ENCODE measurements at regions not wholly inside any gene's neighbourhood (a gene's known extent, or its start where the extent isn't known, plus 50 kb on each side); places are given as distances from the start of the nearest gene placed in this dataset.

GRCh38 chr6:41428996-41429421, 93.6 kb downstream of the NCR2 start:
- no peak for DNase-seq (ENCODE audit: low spot score)

- no peak for DNase-seq (ENCODE audit: low spot score)
Observed at GRCh38 chr6:41429506-41430504, 94.4 kb downstream of the NCR2 start.

- DNase-seq (ENCODE audit: low spot score): no peak
Observed at GRCh38 chr6:41430875-41431274, 95.5 kb downstream of the NCR2 start.

- no peak for DNase-seq (ENCODE audit: low spot score)
Observed at GRCh38 chr6:41432280-41432679, 96.9 kb downstream of the NCR2 start.

GRCh38 chr6:41434803-41435481, 99.5 kb downstream of the NCR2 start:
- no peak for DNase-seq (ENCODE audit: low spot score)

GRCh38 chr6:41437604-41438003, 102.2 kb downstream of the NCR2 start:
- no peak for DNase-seq (ENCODE audit: low spot score)

GRCh38 chr6:41438746-41439145, 103.3 kb downstream of the NCR2 start:
- no peak for DNase-seq (ENCODE audit: low spot score)

- no peak for DNase-seq (ENCODE audit: low spot score)
Observed at GRCh38 chr6:41439524-41440418, 104.4 kb downstream of the NCR2 start.

- DNase-seq (ENCODE audit: low spot score): no peak
Observed at GRCh38 chr6:41440958-41441357, 105.2 kb upstream of the FOXP4 start.

GRCh38 chr6:41441598-41442351, 104.4 kb upstream of the FOXP4 start:
- no peak for DNase-seq (ENCODE audit: low spot score)

GRCh38 chr6:41442352-41442672, 103.9 kb upstream of the FOXP4 start:
- no peak for DNase-seq (ENCODE audit: low spot score)

GRCh38 chr6:41442800-41443501, 103.2 kb upstream of the FOXP4 start:
- no peak for DNase-seq (ENCODE audit: low spot score)

- no peak for DNase-seq (ENCODE audit: low spot score)
Observed at GRCh38 chr6:41443616-41444525, 102.3 kb upstream of the FOXP4 start.

- no peak for DNase-seq (ENCODE audit: low spot score)
Observed at GRCh38 chr6:41445261-41445660, 100.9 kb upstream of the FOXP4 start.

- DNase-seq (ENCODE audit: low spot score): no peak
Observed at GRCh38 chr6:41446132-41446531, 100.0 kb upstream of the FOXP4 start.

GRCh38 chr6:41446907-41447545, 99.2 kb upstream of the FOXP4 start:
- DNase-seq (ENCODE audit: low spot score): no peak

GRCh38 chr6:41448256-41448655, 97.9 kb upstream of the FOXP4 start:
- DNase-seq (ENCODE audit: low spot score): no peak

GRCh38 chr6:41449399-41450245, 96.6 kb upstream of the FOXP4 start:
- no peak for DNase-seq (ENCODE audit: low spot score)

Measured in cerebellar cortex (tissue), 1 donor.